Panc1 (cell line): ENCODE measurements at regions not wholly inside any gene's neighbourhood (a gene's known extent, or its start where the extent isn't known, plus 50 kb on each side); places are given as distances from the start of the nearest gene placed in this dataset.

Source experiments
- ATAC-seq: fragments of 200-7000 bp; cut with Tn5 transposase; 2 replicates; pipeline ENCODE4 v1.9.1; 2020; ENCODE audit warnings: mild to moderate bottlenecking, moderate library complexity
- BruUV-seq: library from RNA; stranded (reverse); fragments of 400-500 nt; replicated peaks from 2 replicates; lab custom pipeline; 2021; lab: Mats Ljungman, UMichigan
- CTCF ChIA-PET: fragments of 300-600 bp; sonication (Branson Sonifier 250); formaldehyde crosslinking; loops from one replicate; lab custom pipeline; 2022; ENCODE audit warnings: antibody characterized with exemption; lab: Charles Lee
- POLR2A ChIA-PET: fragments of 300-600 bp; sonication (Branson Sonifier 250); formaldehyde crosslinking; loops from one replicate; lab custom pipeline; 2022; ENCODE audit warnings: antibody characterized with exemption; lab: Charles Lee
- DNase-seq: peaks from one replicate; pipeline ENCODE4 v3.0.0-alpha.2; 2010; ENCODE audit warnings: low read depth, low spot score
- H3K27ac ChIP-seq: 2 replicates; pipeline ENCODE4 v1.5.1; 2011; ENCODE audit warnings: mild to moderate bottlenecking, low read length, inconsistent platforms
- H3K27me3 ChIP-seq: fragments of 200-500 bp; sonication (Bioruptor generic); 2 replicates; pipeline ENCODE4 v1.6.0; 2014; ENCODE audit warnings: low read length, inconsistent platforms; ENCODE audit not compliant: control insufficient read depth, insufficient read depth
- H3K36me3 ChIP-seq: fragments of 200-500 bp; sonication (Bioruptor generic); 2 replicates; pipeline ENCODE4 v1.5.1; 2014; ENCODE audit warnings: inconsistent platforms, mild to moderate bottlenecking, low read length, moderate library complexity; ENCODE audit not compliant: control insufficient read depth, insufficient read depth
- H3K4me1 ChIP-seq: 2 replicates; pipeline ENCODE4 v1.5.1; 2011; ENCODE audit warnings: inconsistent platforms, mild to moderate bottlenecking, low read length, moderate library complexity; ENCODE audit not compliant: control insufficient read depth, insufficient read depth
- H3K4me3 ChIP-seq, 2 experiments: 2 replicates each; pipeline ENCODE4 v1.5.1; 2011 to 2012; ENCODE audit warnings: low read depth in 2 of 2, low read length in 2 of 2, mild to moderate bottlenecking in 2 of 2, inconsistent platforms in 1 of 2, moderate library complexity in 1 of 2
- H3K9me3 ChIP-seq: fragments of 200-500 bp; sonication (Bioruptor generic); 2 replicates; pipeline ENCODE4 v1.5.1; 2014; ENCODE audit warnings: low read depth, mild to moderate bottlenecking, inconsistent platforms, low read length, moderate library complexity; ENCODE audit not compliant: control insufficient read depth, insufficient read depth
- POLR2AphosphoS5 ChIP-seq: IDR thresholded peaks from 2 replicates; pipeline ENCODE4 v1.6.1; 2012; ENCODE audit warnings: mild to moderate bottlenecking, low read depth, low read length, moderate library complexity
- SIN3A ChIP-seq: IDR thresholded peaks from 2 replicates; pipeline ENCODE4 v1.6.1; 2012; ENCODE audit warnings: low read depth, mild to moderate bottlenecking, low read length, moderate library complexity, borderline replicate concordance; ENCODE audit not compliant: insufficient read depth
- TCF7L2 ChIP-seq: IDR thresholded peaks from 2 replicates; pipeline ENCODE4 v1.6.1; 2011; ENCODE audit warnings: mild to moderate bottlenecking, low read depth, low read length, inconsistent platforms
- in situ Hi-C: cut with HindIII; loops from 2 replicates; pipeline ENCODE4 v1.10.0; 2016; ENCODE audit warnings: low sequenced_read_pairs, low pct_unique_long_range_greater_than_20kb
- intact Hi-C: fragments of 100-400 bp; cut with micrococcal nuclease; formaldehyde crosslinking; loops from one replicate; pipeline ENCODE4 v1.10.0; 2022; ENCODE audit not compliant: unreplicated experiment
- TF ChIP-seq, protein P1 (sequence below): fragments of 450-650 bp; IDR thresholded peaks from 2 replicates; pipeline ENCODE4 v1.5.1; 2017; ENCODE audit warnings: mild to moderate bottlenecking
- TF ChIP-seq, protein P2 (sequence below), 2 experiments: IDR thresholded peaks; 2 replicates each; pipeline ENCODE4 v1.6.1; 2011 to 2012; ENCODE audit warnings: low read depth in 2 of 2, control low read depth in 1 of 2, low read length in 1 of 2, mild to moderate bottlenecking in 1 of 2, moderate library complexity in 1 of 2; ENCODE audit not compliant: insufficient read depth in 1 of 2

DNA sequence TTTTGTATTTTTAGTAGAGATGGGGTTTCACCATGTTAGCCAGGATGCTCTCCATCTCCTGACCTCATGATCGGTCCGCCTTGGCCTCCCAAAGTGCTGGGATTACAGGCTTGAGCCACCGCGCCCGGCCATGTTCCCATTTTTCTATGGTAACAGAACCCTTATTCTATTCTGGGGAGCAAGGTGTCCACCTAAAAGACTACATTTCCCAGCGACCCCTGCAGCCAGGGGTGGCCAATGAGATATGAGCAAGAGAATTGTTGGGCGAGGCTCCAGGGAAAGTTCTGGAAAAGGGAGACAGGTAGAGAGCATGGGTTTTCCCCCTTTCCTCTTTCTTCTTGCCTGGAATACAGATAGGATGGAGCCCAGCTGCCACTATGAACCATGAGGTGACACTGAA, 96.9 kb downstream of the LINGO1 start:
- no peak for DNase-seq
- in situ Hi-C loops = no loop called here
- ATAC-seq = no peak

More for the DNA sequence above, 96.9 kb downstream of the LINGO1 start:
- no peaks in the 10 kb centered on the region for H3K9me3 ChIP-seq
- ChIA-PET POLR2A (no interaction called here), CTCF (interaction anchor here (0.5 kb wide), 1 partner anchor 99 kb away, joined by 4 read pairs; no protein-coding TSS in a partner anchor)
- H3K27ac ChIP-seq = no peak overlapping the region
- TF ChIP-seq, protein P1, sequence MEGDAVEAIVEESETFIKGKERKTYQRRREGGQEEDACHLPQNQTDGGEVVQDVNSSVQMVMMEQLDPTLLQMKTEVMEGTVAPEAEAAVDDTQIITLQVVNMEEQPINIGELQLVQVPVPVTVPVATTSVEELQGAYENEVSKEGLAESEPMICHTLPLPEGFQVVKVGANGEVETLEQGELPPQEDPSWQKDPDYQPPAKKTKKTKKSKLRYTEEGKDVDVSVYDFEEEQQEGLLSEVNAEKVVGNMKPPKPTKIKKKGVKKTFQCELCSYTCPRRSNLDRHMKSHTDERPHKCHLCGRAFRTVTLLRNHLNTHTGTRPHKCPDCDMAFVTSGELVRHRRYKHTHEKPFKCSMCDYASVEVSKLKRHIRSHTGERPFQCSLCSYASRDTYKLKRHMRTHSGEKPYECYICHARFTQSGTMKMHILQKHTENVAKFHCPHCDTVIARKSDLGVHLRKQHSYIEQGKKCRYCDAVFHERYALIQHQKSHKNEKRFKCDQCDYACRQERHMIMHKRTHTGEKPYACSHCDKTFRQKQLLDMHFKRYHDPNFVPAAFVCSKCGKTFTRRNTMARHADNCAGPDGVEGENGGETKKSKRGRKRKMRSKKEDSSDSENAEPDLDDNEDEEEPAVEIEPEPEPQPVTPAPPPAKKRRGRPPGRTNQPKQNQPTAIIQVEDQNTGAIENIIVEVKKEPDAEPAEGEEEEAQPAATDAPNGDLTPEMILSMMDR = no peak
- TF ChIP-seq, protein P2, sequence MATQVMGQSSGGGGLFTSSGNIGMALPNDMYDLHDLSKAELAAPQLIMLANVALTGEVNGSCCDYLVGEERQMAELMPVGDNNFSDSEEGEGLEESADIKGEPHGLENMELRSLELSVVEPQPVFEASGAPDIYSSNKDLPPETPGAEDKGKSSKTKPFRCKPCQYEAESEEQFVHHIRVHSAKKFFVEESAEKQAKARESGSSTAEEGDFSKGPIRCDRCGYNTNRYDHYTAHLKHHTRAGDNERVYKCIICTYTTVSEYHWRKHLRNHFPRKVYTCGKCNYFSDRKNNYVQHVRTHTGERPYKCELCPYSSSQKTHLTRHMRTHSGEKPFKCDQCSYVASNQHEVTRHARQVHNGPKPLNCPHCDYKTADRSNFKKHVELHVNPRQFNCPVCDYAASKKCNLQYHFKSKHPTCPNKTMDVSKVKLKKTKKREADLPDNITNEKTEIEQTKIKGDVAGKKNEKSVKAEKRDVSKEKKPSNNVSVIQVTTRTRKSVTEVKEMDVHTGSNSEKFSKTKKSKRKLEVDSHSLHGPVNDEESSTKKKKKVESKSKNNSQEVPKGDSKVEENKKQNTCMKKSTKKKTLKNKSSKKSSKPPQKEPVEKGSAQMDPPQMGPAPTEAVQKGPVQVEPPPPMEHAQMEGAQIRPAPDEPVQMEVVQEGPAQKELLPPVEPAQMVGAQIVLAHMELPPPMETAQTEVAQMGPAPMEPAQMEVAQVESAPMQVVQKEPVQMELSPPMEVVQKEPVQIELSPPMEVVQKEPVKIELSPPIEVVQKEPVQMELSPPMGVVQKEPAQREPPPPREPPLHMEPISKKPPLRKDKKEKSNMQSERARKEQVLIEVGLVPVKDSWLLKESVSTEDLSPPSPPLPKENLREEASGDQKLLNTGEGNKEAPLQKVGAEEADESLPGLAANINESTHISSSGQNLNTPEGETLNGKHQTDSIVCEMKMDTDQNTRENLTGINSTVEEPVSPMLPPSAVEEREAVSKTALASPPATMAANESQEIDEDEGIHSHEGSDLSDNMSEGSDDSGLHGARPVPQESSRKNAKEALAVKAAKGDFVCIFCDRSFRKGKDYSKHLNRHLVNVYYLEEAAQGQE (IDR thresholded peaks at IDR 0.05; ENCODE audit: insufficient read depth in 1 of 2, low read depth in 2 of 2, low read length in 1 of 2) = no peak
- TF ChIP-seq SIN3A (no peak), POLR2AphosphoS5 (no peak), TCF7L2 (no peak)
- no peak overlapping the region for H3K4me3 ChIP-seq
- H3K27me3 ChIP-seq = no peaks in the 10 kb centered on the region
- no peaks in the 10 kb centered on the region for H3K36me3 ChIP-seq
- intact Hi-C loops = no loop called here
- peaks cover 21% of the 10 kb centered on the region for H3K4me1 ChIP-seq
- BruUV-seq = no TSS peak
